Heart left ventricle (tissue), 13 donors: ENCODE measurements at regions not wholly inside any gene's neighbourhood (a gene's known extent, or its start where the extent isn't known, plus 50 kb on each side); places are given as distances from the start of the nearest gene placed in this dataset.

Experiments used
- CTCF ChIP-seq, 12 donors: fragments of 200-600 bp; sonication (generic) in 4 of 12; IDR thresholded peaks; one replicate each; pipeline versions ENCODE4 v1.5.0 to v1.8.0; 2018 to 2022; ENCODE audit warnings: antibody characterized with exemption in 12 of 12, mild to moderate bottlenecking in 5 of 12
- POLR2A ChIP-seq, 2 donors: fragments of 450-650 bp; IDR thresholded peaks; one replicate each; pipeline ENCODE4 v1.6.1; 2017; ENCODE audit warnings: antibody characterized with exemption in 2 of 2, mild to moderate bottlenecking in 2 of 2, moderate library complexity in 2 of 2
- donor health status: ischemic (EF 13 %, LVEDD 7.1; RV severe dilation, severe dysfunction).
- donor health status: DM: no; HTN: yes; CAD: no.
- donor health status: DM: no; HTN: no; CAD: no.
- donor health status: ischemic (EF 25% LVEDD 6.9; RV normal size, moderate dysfunction).
- donor health status: ischemic (EF 25% LVEDD 5.7; RV mildly dilated, moderate dysfunction).
- donor health status: ischemic (EF 35%, LVEDD 5.7; RV mildly dilated, moderate dysfunction).
- donor health status: nonischemic (EF 11% LVEDD 7.7; RV severe dilation, severe dysfunction).
- donor health status: DM: yes; HTN: yes; CAD: no.
- donor health status: PGD.
- donor health status: ischemic (EF 29% LVEDD 5.4; RV normal size, mild dysfunction).
- donor health status: nonischemic (EF 23%, LVEDD 6.1; RV moderate dilation, normal function).

- TF ChIP-seq CTCF (IDR thresholded peaks at IDR 0.05) (no peak), POLR2A (IDR thresholded peaks at IDR 0.05) (no peak)
These were observed 80.6 kb upstream of the PLEKHA5 start for GRCh38 chr12:19048943-19049342.
